HEK293T (cell line): ENCODE measurements at regions not wholly inside any gene's neighbourhood (a gene's known extent, or its start where the extent isn't known, plus 50 kb on each side); places are given as distances from the start of the nearest gene placed in this dataset.

Experiments used
- ARNT ChIP-seq: fragments of 450-650 bp; IDR thresholded peaks from 2 replicates; pipeline ENCODE4 v1.6.1; 2017; ENCODE audit warnings: mild to moderate bottlenecking
- BHLHE40 ChIP-seq: fragments of 450-650 bp; IDR thresholded peaks from 2 replicates; pipeline ENCODE4 v1.6.1; 2016; ENCODE audit warnings: mild to moderate bottlenecking, moderate library complexity, borderline replicate concordance
- ELF4 ChIP-seq: fragments of 450-650 bp; IDR thresholded peaks from 2 replicates; pipeline ENCODE4 v1.6.1; 2017; ENCODE audit warnings: antibody characterized with exemption
- FOXA1 ChIP-seq: fragments of 450-650 bp; IDR thresholded peaks from 2 replicates; pipeline ENCODE4 v1.6.1; 2016; ENCODE audit warnings: mild to moderate bottlenecking
- FOXM1 ChIP-seq: fragments of 450-650 bp; IDR thresholded peaks from 2 replicates; pipeline ENCODE4 v1.6.1; 2017; ENCODE audit warnings: mild to moderate bottlenecking, borderline replicate concordance
- HDGF ChIP-seq: fragments of 450-650 bp; IDR thresholded peaks from 2 replicates; pipeline ENCODE4 v1.6.1; 2017; ENCODE audit warnings: antibody characterized with exemption, borderline replicate concordance
- L3MBTL2 ChIP-seq: fragments of 450-650 bp; conservative IDR thresholded peaks from 2 replicates; pipeline ENCODE4 v1.6.1; 2016; ENCODE audit warnings: mild to moderate bottlenecking
- LEF1 ChIP-seq: fragments of 450-650 bp; IDR thresholded peaks from 2 replicates; pipeline ENCODE4 v1.6.1; 2017; ENCODE audit warnings: mild to moderate bottlenecking, borderline replicate concordance
- NFRKB ChIP-seq: fragments of 450-650 bp; IDR thresholded peaks from 2 replicates; pipeline ENCODE4 v1.6.1; 2016; ENCODE audit warnings: mild to moderate bottlenecking, moderate library complexity
- SP1 ChIP-seq: fragments of 450-650 bp; IDR thresholded peaks from 2 replicates; pipeline ENCODE4 v1.6.1; 2017
- ZNF384 ChIP-seq: fragments of 450-650 bp; IDR thresholded peaks from 2 replicates; pipeline ENCODE4 v1.6.1; 2016
- TF ChIP-seq, protein P1 (sequence below): fragments of 450-650 bp; IDR thresholded peaks from 2 replicates; pipeline ENCODE4 v1.6.1; 2016

DNA sequence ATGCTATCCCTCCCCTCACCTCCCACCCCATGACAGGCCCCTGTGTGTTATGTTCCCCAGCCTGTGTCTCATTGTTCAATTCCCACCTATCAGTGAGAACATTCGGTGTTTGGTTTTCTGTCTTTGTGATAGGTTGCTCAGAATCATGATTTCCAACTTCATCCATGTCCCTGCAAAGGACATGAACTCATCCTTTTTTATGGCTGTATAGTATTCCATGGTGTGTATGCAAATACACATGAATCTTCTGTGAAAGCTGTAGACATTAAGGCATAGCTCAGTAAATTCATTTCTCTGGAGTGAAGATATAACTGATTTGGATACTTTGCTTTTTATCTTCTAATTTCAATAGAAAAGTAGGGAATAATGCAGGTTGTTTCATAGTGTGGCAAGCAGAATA lies 125.8 kb upstream of the C1QTNF9B start:
- no peak for TF ChIP-seq BHLHE40
- no peak for TF ChIP-seq FOXM1
- TF ChIP-seq SP1: no peak
- TF ChIP-seq NFRKB: no peak
- no peak for TF ChIP-seq L3MBTL2
- no peak for TF ChIP-seq FOXA1
- TF ChIP-seq, protein P1, sequence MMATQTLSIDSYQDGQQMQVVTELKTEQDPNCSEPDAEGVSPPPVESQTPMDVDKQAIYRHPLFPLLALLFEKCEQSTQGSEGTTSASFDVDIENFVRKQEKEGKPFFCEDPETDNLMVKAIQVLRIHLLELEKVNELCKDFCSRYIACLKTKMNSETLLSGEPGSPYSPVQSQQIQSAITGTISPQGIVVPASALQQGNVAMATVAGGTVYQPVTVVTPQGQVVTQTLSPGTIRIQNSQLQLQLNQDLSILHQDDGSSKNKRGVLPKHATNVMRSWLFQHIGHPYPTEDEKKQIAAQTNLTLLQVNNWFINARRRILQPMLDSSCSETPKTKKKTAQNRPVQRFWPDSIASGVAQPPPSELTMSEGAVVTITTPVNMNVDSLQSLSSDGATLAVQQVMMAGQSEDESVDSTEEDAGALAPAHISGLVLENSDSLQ: no peak
- TF ChIP-seq ZNF384: no peak
- no peak for TF ChIP-seq HDGF
- TF ChIP-seq LEF1: no peak
- TF ChIP-seq ARNT: no peak
- TF ChIP-seq ELF4: no peak
